MM.1S (cell line): ENCODE measurements at regions not wholly inside any gene's neighbourhood (a gene's known extent, or its start where the extent isn't known, plus 50 kb on each side); places are given as distances from the start of the nearest gene placed in this dataset.
"Not testable (repeated sequence)": the region's sequence is repeated elsewhere in the genome, so short reads cannot be mapped to it uniquely, and the experiment has no call there.

Source experiments
- DNase-seq: peaks from one replicate; pipeline ENCODE4 v3.0.0-alpha.2; 2015
- H2AFZ ChIP-seq: fragments of 300-600 bp; sonication (generic); 2 replicates; pipeline ENCODE4 v1.6.0; 2016; ENCODE audit warnings: antibody characterized with exemption, low read length
- H3F3A ChIP-seq: fragments of 300-600 bp; sonication (generic); 2 replicates; pipeline ENCODE4 v1.6.1; 2016; ENCODE audit warnings: mild to moderate bottlenecking, antibody characterized with exemption, low read length, moderate library complexity, mixed read lengths; ENCODE audit not compliant: insufficient read depth
- H3K27ac ChIP-seq: fragments of 300-600 bp; sonication (generic); 2 replicates; pipeline ENCODE4 v1.5.1; 2016; ENCODE audit warnings: mild to moderate bottlenecking, low read length
- H3K27me3 ChIP-seq: fragments of 300-600 bp; sonication (generic); replicated peaks from 2 replicates; pipeline ENCODE4 v1.6.0; 2016; ENCODE audit warnings: low read length; ENCODE audit not compliant: insufficient read depth
- H3K36me3 ChIP-seq: fragments of 300-600 bp; sonication (generic); replicated peaks from 2 replicates; pipeline ENCODE4 v1.6.1; 2016; ENCODE audit warnings: mild to moderate bottlenecking, low read length, mixed read lengths; ENCODE audit not compliant: insufficient read depth
- H3K4me1 ChIP-seq: fragments of 300-600 bp; sonication (generic); 2 replicates; pipeline ENCODE4 v1.6.1; 2016; ENCODE audit warnings: low read length, mixed read lengths
- H3K4me2 ChIP-seq: fragments of 300-600 bp; sonication (generic); 2 replicates; pipeline ENCODE4 v1.6.0; 2016; ENCODE audit warnings: low read depth, low read length
- H3K4me3 ChIP-seq: fragments of 300-600 bp; sonication (generic); 2 replicates; pipeline ENCODE4 v1.5.1; 2016; ENCODE audit warnings: low read length, mixed read lengths
- H3K79me2 ChIP-seq: fragments of 300-600 bp; sonication (generic); 2 replicates; pipeline ENCODE4 v1.6.1; 2016; ENCODE audit warnings: mixed run types, low read length, mixed read lengths
- H3K9ac ChIP-seq: fragments of 300-600 bp; sonication (generic); 2 replicates; pipeline ENCODE4 v1.6.1; 2016; ENCODE audit warnings: low read length, mixed read lengths
- H3K9me2 ChIP-seq: fragments of 300-600 bp; sonication (generic); replicated peaks from 2 replicates; pipeline ENCODE4 v1.6.1; 2016; ENCODE audit warnings: mild to moderate bottlenecking, low read length, mixed read lengths; ENCODE audit not compliant: insufficient read depth
- H3K9me3 ChIP-seq: fragments of 300-600 bp; sonication (generic); replicated peaks from 2 replicates; pipeline ENCODE4 v1.6.1; 2016; ENCODE audit warnings: mild to moderate bottlenecking, low read length, mixed read lengths; ENCODE audit not compliant: insufficient read depth
- H4K20me1 ChIP-seq: fragments of 300-600 bp; sonication (generic); 2 replicates; pipeline ENCODE4 v1.6.1; 2016; ENCODE audit warnings: mild to moderate bottlenecking, low read length, moderate library complexity, mixed read lengths; ENCODE audit not compliant: insufficient read depth
- EZH2 ChIP-seq: fragments of 300-600 bp; sonication (generic); optimal IDR thresholded peaks from 2 replicates; pipeline ENCODE3; 2017; ENCODE audit warnings: low read depth, mild to moderate bottlenecking, antibody characterized with exemption, low read length, mixed read lengths
- EZH2phosphoT487 ChIP-seq: fragments of 300-600 bp; sonication (generic); IDR thresholded peaks from 2 replicates; pipeline ENCODE4 v1.6.1; 2018; ENCODE audit warnings: antibody characterized with exemption, low read length
- TF ChIP-seq, protein P1 (sequence below): fragments of 300-600 bp; sonication (generic); IDR thresholded peaks from 2 replicates; pipeline ENCODE4 v1.5.1; 2016; ENCODE audit warnings: antibody characterized with exemption, low read length, mixed read lengths

DNA sequence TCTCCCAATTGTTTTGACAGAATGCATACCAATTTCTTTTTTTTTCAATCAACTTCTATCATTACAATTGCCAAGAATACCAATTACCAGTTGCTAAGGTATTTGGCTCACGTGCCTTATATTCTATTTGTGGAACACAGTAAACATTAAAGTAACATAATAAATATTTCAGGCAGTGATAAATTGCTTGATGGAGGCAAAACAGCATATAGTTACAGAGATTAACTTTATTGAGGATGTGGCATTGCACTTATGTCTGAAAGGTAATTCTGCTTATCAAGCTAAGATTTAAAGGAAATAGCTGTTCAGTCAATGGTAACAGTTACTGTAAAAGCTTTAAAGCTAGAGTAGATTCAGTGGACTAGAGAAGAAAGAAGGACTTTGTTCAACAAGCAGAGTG is 1107.8 kb downstream of the FSCB start:
- Histone ChIP-seq H2AFZ (no peak overlapping the region), H3K9ac (no peak overlapping the region), H3K27me3 (no peaks in the 10 kb centered on the region)

DNA sequence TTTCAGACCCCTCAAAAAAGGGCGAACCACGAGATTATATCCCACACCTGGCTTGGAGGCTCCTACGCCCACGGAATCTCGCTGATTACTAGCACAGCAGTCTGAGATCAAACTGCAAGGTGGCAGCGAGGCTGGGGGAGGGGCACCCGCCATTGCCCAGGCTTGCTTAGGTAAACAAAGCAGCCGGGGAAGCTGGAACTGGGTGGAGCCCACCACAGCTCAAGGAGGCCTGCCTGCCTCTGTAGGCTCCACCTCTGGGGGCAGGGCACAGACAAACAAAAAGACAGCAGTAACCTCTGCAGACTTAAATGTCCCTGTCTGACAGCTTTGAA is 1136.6 kb downstream of the FSCB start:
- H3K9ac ChIP-seq, DNase-seq, H3K4me1 ChIP-seq, H3K9me3 ChIP-seq, H3K27me3 ChIP-seq, H3K9me2 ChIP-seq, H2AFZ ChIP-seq, H3K4me2 ChIP-seq, H3K27ac ChIP-seq, H3K4me3 ChIP-seq, H3K36me3 ChIP-seq, H4K20me1 ChIP-seq, H3F3A ChIP-seq, H3K79me2 ChIP-seq: not testable (repeated sequence)

More for the DNA sequence above, 1107.8 kb downstream of the FSCB start:
- Histone ChIP-seq H4K20me1 (no peaks in the 10 kb centered on the region), H3K36me3 (no peaks in the 10 kb centered on the region), H3K4me2 (no peak overlapping the region), H3K4me1 (no peaks in the 10 kb centered on the region), H3K9me2 (no peaks in the 10 kb centered on the region), H3F3A (no peaks in the 10 kb centered on the region), H3K27ac (no peak overlapping the region), H3K9me3 (no peaks in the 10 kb centered on the region), H3K79me2 (no peaks in the 10 kb centered on the region), H3K4me3 (no peak overlapping the region)
- TF ChIP-seq EZH2 (no peak), EZH2phosphoT487 (no peak)
- TF ChIP-seq, protein P1, sequence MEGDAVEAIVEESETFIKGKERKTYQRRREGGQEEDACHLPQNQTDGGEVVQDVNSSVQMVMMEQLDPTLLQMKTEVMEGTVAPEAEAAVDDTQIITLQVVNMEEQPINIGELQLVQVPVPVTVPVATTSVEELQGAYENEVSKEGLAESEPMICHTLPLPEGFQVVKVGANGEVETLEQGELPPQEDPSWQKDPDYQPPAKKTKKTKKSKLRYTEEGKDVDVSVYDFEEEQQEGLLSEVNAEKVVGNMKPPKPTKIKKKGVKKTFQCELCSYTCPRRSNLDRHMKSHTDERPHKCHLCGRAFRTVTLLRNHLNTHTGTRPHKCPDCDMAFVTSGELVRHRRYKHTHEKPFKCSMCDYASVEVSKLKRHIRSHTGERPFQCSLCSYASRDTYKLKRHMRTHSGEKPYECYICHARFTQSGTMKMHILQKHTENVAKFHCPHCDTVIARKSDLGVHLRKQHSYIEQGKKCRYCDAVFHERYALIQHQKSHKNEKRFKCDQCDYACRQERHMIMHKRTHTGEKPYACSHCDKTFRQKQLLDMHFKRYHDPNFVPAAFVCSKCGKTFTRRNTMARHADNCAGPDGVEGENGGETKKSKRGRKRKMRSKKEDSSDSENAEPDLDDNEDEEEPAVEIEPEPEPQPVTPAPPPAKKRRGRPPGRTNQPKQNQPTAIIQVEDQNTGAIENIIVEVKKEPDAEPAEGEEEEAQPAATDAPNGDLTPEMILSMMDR = no peak
- DNase-seq = no peak

DNA sequence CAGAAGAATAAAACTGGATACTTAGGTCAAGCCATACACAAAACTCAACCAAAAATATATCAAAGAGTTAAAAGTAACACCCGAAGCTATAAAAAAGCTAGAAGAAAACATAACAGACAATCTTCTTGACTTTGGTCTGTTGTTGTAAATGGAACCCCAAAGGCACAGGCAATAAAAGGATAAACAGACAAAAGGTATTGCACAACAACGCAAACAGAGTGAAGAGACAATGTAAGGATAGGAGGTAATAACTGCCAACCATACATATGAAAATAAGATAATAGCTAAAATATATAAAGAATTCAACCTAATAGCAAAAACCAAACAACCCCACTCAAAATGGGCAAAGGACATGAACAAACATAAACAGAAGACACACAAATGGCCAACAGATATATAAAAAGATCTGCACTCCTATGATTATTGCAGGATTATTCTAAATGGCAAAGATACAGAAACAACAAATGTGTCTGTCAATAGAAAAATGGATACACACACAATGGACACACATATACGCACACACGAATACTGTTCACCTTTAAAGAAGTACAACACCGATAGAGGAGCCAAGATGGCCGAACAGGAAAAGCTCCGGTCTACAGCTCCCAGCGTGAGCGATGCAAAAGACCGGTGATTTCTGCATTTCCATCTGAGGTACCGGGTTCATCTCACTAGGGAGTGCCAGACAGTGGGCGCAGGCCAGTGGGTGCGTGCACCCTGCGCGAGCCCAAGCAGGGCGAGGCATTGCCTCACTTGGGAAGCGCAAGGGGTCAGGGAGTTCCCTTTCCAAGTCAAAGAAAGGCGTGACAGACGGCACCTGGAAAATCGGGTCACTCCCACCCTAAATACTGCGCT is 1137.1 kb downstream of the FSCB start:
- Histone ChIP-seq H3K4me1 (no peaks in the 10 kb centered on the region), H3K36me3 (no peaks in the 10 kb centered on the region), H3K9ac (no peak overlapping the region), H2AFZ (no peak overlapping the region), H3K9me3 (no peaks in the 10 kb centered on the region), H3K27me3 (no peaks in the 10 kb centered on the region), H3K9me2 (no peaks in the 10 kb centered on the region), H3K27ac (no peak overlapping the region), H3K4me2 (no peak overlapping the region), H3F3A (no peaks in the 10 kb centered on the region), H3K79me2 (no peaks in the 10 kb centered on the region), H4K20me1 (no peaks in the 10 kb centered on the region), H3K4me3 (no peak overlapping the region)
- no peak for DNase-seq
- TF ChIP-seq EZH2 = no peak

DNA sequence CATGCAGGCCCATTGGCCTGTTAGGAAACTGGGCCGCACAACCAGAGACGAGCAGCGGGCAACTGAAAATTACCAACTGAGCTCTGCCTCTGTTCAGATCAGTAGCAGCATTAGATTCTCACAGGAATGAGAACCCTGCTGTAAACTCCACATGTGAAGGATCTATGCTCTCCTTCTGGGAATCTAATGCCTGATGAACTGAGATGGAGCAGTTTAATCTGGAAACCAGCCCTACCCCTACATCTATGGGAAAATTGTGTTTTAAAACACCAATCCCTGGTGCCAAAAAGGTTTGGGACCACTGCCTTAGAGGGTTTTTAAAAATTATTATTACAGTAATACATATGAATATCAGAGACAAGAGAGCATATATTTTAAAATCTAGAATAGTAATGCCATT is 1144.5 kb downstream of the FSCB start:
- no peak overlapping the region for H2AFZ ChIP-seq
- no peak overlapping the region for H3K4me2 ChIP-seq
- no peaks in the 10 kb centered on the region for H3K4me1 ChIP-seq
- H3K27ac ChIP-seq = no peak overlapping the region
- H3K27me3 ChIP-seq = no peaks in the 10 kb centered on the region
- TF ChIP-seq, protein P1 = no peak
- TF ChIP-seq EZH2phosphoT487 = no peak
- no peak for DNase-seq
- H3K9me3 ChIP-seq = no peaks in the 10 kb centered on the region
- H3K9ac ChIP-seq = no peak overlapping the region
- no peak overlapping the region for H3K4me3 ChIP-seq
- H3K9me2 ChIP-seq = no peaks in the 10 kb centered on the region
- no peaks in the 10 kb centered on the region for H4K20me1 ChIP-seq
- H3K79me2 ChIP-seq = no peaks in the 10 kb centered on the region
- no peaks in the 10 kb centered on the region for H3F3A ChIP-seq
- H3K36me3 ChIP-seq = no peaks in the 10 kb centered on the region
